Activated CD8-positive, alpha-beta memory T cell treated with anti-CD3 and anti-CD28 coated beads, Interleukin-2, amount 10 ng/mL, durations not matched to agents 7 days and 5 days (primary cell): ENCODE measurements at regions not wholly inside any gene's neighbourhood (a gene's known extent, or its start where the extent isn't known, plus 50 kb on each side); places are given as distances from the start of the nearest gene placed in this dataset.

Experiments
- ATAC-seq: fragments of 150-1000 bp; cut with Tn5 transposase; one replicate; pipeline ENCODE4 v1.10.0; 2021; ENCODE audit warnings: moderate library complexity
- CTCF ChIA-PET: fragments of 350-600 bp; sonication (Branson Sonifier 250); formaldehyde crosslinking; loops from one replicate; lab custom pipeline; 2021; ENCODE audit warnings: antibody characterized with exemption; lab: Charles Lee
- DNase-seq: peaks from one replicate; pipeline ENCODE4 v3.0.0-alpha.2; 2020
- H3K27ac Mint-ChIP-seq: one replicate; pipeline ENCODE4 v1.8.0; 2021; ENCODE audit warnings: mild to moderate bottlenecking, mixed read lengths
- H3K27me3 Mint-ChIP-seq: one replicate; pipeline ENCODE4 v1.8.0; 2021; ENCODE audit warnings: mixed read lengths
- H3K36me3 Mint-ChIP-seq: one replicate; pipeline ENCODE4 v1.8.0; 2021; ENCODE audit warnings: mild to moderate bottlenecking, mixed read lengths
- H3K4me1 Mint-ChIP-seq: one replicate; pipeline ENCODE4 v1.8.0; 2021; ENCODE audit warnings: mixed read lengths
- H3K4me3 Mint-ChIP-seq: one replicate; pipeline ENCODE4 v1.8.0; 2021; ENCODE audit warnings: mild to moderate bottlenecking, moderate library complexity, mixed read lengths
- H3K9me3 Mint-ChIP-seq: one replicate; pipeline ENCODE4 v1.8.0; 2022; ENCODE audit warnings: low read depth, mixed read lengths

GRCh38 chr17:71232801-71233559 is 887.8 kb upstream of the SOX9 start:
- no peak for DNase-seq
- Mint-ChIP-seq H3K4me1 (no peaks in the 10 kb centered on the region), H3K36me3 (no peaks in the 10 kb centered on the region), H3K27me3 (no peaks in the 10 kb centered on the region), H3K4me3 (no peak overlapping the region), H3K9me3 (peaks cover 15% of the 10 kb centered on the region), H3K27ac (no peak overlapping the region)
- CTCF ChIA-PET = no interaction called here
- ATAC-seq = no peak

- no peak overlapping the region for H3K4me3 Mint-ChIP-seq
- no peaks in the 10 kb centered on the region for H3K36me3 Mint-ChIP-seq
- ATAC-seq = no peak
- CTCF ChIA-PET = no interaction called here
- no peak overlapping the region for H3K27ac Mint-ChIP-seq
- DNase-seq = no peak
- H3K9me3 Mint-ChIP-seq = peaks cover 15% of the 10 kb centered on the region
- no peaks in the 10 kb centered on the region for H3K27me3 Mint-ChIP-seq
- H3K4me1 Mint-ChIP-seq = no peaks in the 10 kb centered on the region
Measured at GRCh38 chr17:71234349-71234748, 886.5 kb upstream of the SOX9 start.

- H3K4me1 Mint-ChIP-seq = no peaks in the 10 kb centered on the region
- DNase-seq = no peak
- ATAC-seq = no peak
- H3K27me3 Mint-ChIP-seq = no peaks in the 10 kb centered on the region
- H3K4me3 Mint-ChIP-seq = no peak overlapping the region
- CTCF ChIA-PET = interaction anchor here (1.3 kb wide), 1 partner anchor 10 kb away, joined by 3 read pairs; no protein-coding TSS in a partner anchor
- no peaks in the 10 kb centered on the region for H3K36me3 Mint-ChIP-seq
- H3K27ac Mint-ChIP-seq = no peak overlapping the region
- peaks cover 4% of the 10 kb centered on the region for H3K9me3 Mint-ChIP-seq
Measured at GRCh38 chr17:71237903-71238538, 882.8 kb upstream of the SOX9 start.

GRCh38 chr17:71247441-71248015 is 873.3 kb upstream of the SOX9 start:
- no peak overlapping the region for H3K4me3 Mint-ChIP-seq

GRCh38 chr17:71251276-71251675 is 869.5 kb upstream of the SOX9 start:
- ATAC-seq (no peak), DNase-seq (no peak)
- CTCF ChIA-PET = no interaction called here
- Mint-ChIP-seq H3K27me3 (no peaks in the 10 kb centered on the region), H3K4me3 (no peak overlapping the region), H3K36me3 (no peaks in the 10 kb centered on the region), H3K4me1 (no peaks in the 10 kb centered on the region), H3K9me3 (peaks cover 11% of the 10 kb centered on the region), H3K27ac (no peak overlapping the region)

More at GRCh38 chr17:71247441-71248015, 873.3 kb upstream of the SOX9 start:
- Mint-ChIP-seq H3K27ac (no peak overlapping the region), H3K36me3 (no peaks in the 10 kb centered on the region), H3K9me3 (peaks cover 14% of the 10 kb centered on the region), H3K27me3 (no peaks in the 10 kb centered on the region), H3K4me1 (no peaks in the 10 kb centered on the region)
- no peak for DNase-seq
- CTCF ChIA-PET = no interaction called here
- no peak for ATAC-seq

GRCh38 chr17:71251951-71252350 is 868.9 kb upstream of the SOX9 start:
- Mint-ChIP-seq H3K27ac (no peak overlapping the region), H3K27me3 (no peaks in the 10 kb centered on the region), H3K36me3 (no peaks in the 10 kb centered on the region), H3K9me3 (peaks cover 11% of the 10 kb centered on the region), H3K4me1 (no peaks in the 10 kb centered on the region), H3K4me3 (no peak overlapping the region)
- CTCF ChIA-PET = no interaction called here
- ATAC-seq = no peak
- no peak for DNase-seq

GRCh38 chr17:71252436-71252835 is 868.4 kb upstream of the SOX9 start:
- DNase-seq (no peak), ATAC-seq (no peak)
- peaks cover 11% of the 10 kb centered on the region for H3K9me3 Mint-ChIP-seq
- no peak overlapping the region for H3K4me3 Mint-ChIP-seq
- no peak overlapping the region for H3K27ac Mint-ChIP-seq
- no peaks in the 10 kb centered on the region for H3K27me3 Mint-ChIP-seq
- CTCF ChIA-PET = no interaction called here
- no peaks in the 10 kb centered on the region for H3K4me1 Mint-ChIP-seq
- no peaks in the 10 kb centered on the region for H3K36me3 Mint-ChIP-seq

- DNase-seq (no peak), ATAC-seq (no peak)
- Mint-ChIP-seq H3K4me1 (no peaks in the 10 kb centered on the region), H3K36me3 (no peaks in the 10 kb centered on the region), H3K4me3 (no peak overlapping the region), H3K9me3 (peaks cover 9% of the 10 kb centered on the region), H3K27me3 (no peaks in the 10 kb centered on the region), H3K27ac (no peak overlapping the region)
- CTCF ChIA-PET = no interaction called here
Measured at GRCh38 chr17:71257096-71257495, 863.7 kb upstream of the SOX9 start.

GRCh38 chr17:71260366-71260940 is 860.4 kb upstream of the SOX9 start:
- H3K36me3 Mint-ChIP-seq = no peaks in the 10 kb centered on the region
- H3K4me1 Mint-ChIP-seq = no peaks in the 10 kb centered on the region

GRCh38 chr17:71262586-71262985 is 858.2 kb upstream of the SOX9 start:
- Mint-ChIP-seq H3K27ac (no peak overlapping the region), H3K27me3 (no peaks in the 10 kb centered on the region), H3K36me3 (no peaks in the 10 kb centered on the region), H3K4me3 (no peak overlapping the region), H3K9me3 (peaks cover 12% of the 10 kb centered on the region), H3K4me1 (no peaks in the 10 kb centered on the region)
- ATAC-seq (no peak), DNase-seq (no peak)
- CTCF ChIA-PET = no interaction called here

More at GRCh38 chr17:71260366-71260940, 860.4 kb upstream of the SOX9 start:
- CTCF ChIA-PET = interaction anchor here (0.8 kb wide), 1 partner anchor 817 kb away, joined by 3 read pairs; no protein-coding TSS in a partner anchor
- Mint-ChIP-seq H3K4me3 (no peak overlapping the region), H3K27ac (no peak overlapping the region), H3K9me3 (peaks cover 12% of the 10 kb centered on the region), H3K27me3 (no peaks in the 10 kb centered on the region)
- ATAC-seq (no peak), DNase-seq (no peak)

- H3K27ac Mint-ChIP-seq = no peak overlapping the region
- no peaks in the 10 kb centered on the region for H3K4me1 Mint-ChIP-seq
Measured at GRCh38 chr17:71267668-71268067, 853.2 kb upstream of the SOX9 start.

GRCh38 chr17:71269201-71269600 is 851.6 kb upstream of the SOX9 start:
- Mint-ChIP-seq H3K27me3 (no peaks in the 10 kb centered on the region), H3K4me3 (no peak overlapping the region), H3K9me3 (peaks cover 13% of the 10 kb centered on the region), H3K36me3 (no peaks in the 10 kb centered on the region), H3K27ac (no peak overlapping the region), H3K4me1 (no peaks in the 10 kb centered on the region)
- DNase-seq (no peak), ATAC-seq (no peak)
- CTCF ChIA-PET = no interaction called here

More at GRCh38 chr17:71267668-71268067, 853.2 kb upstream of the SOX9 start:
- Mint-ChIP-seq H3K9me3 (peaks cover 16% of the 10 kb centered on the region), H3K4me3 (no peak overlapping the region), H3K36me3 (no peaks in the 10 kb centered on the region), H3K27me3 (no peaks in the 10 kb centered on the region)
- CTCF ChIA-PET = no interaction called here
- no peak for DNase-seq
- ATAC-seq = no peak

GRCh38 chr17:71273441-71273840 is 847.4 kb upstream of the SOX9 start:
- no peak for DNase-seq
- H3K4me1 Mint-ChIP-seq = no peaks in the 10 kb centered on the region
- H3K4me3 Mint-ChIP-seq = no peak overlapping the region
- peaks cover 11% of the 10 kb centered on the region for H3K9me3 Mint-ChIP-seq
- CTCF ChIA-PET = no interaction called here
- H3K36me3 Mint-ChIP-seq = no peaks in the 10 kb centered on the region
- no peak overlapping the region for H3K27ac Mint-ChIP-seq
- H3K27me3 Mint-ChIP-seq = no peaks in the 10 kb centered on the region
- ATAC-seq = no peak
